ENCODE measurements at regions not wholly inside any gene's neighbourhood (a gene's known extent, or its start where the extent isn't known, plus 50 kb on each side); places are given as distances from the start of the nearest gene placed in this dataset.

GRCh38 chr7:145183069-145183468, 347.2 kb upstream of the TPK1 start:
- Histone ChIP-seq H3K27ac (no peak overlapping the region), H3K27me3 (no peaks in the 10 kb centered on the region), H3K9me3 (no peaks in the 10 kb centered on the region), H3K4me1 (ENCODE audit: control insufficient read depth in 1 of 2, insufficient read depth in 1 of 2, low read depth in 1 of 2, low read length in 1 of 2) (no peaks in the 10 kb centered on the region), H3K4me3 (ENCODE audit: low read depth in 1 of 2, low read length in 1 of 2) (no peak overlapping the region), H3K36me3 (no peaks in the 10 kb centered on the region)
- TF ChIP-seq CTCF (IDR thresholded peaks at IDR 0.05): no peak

DNA sequence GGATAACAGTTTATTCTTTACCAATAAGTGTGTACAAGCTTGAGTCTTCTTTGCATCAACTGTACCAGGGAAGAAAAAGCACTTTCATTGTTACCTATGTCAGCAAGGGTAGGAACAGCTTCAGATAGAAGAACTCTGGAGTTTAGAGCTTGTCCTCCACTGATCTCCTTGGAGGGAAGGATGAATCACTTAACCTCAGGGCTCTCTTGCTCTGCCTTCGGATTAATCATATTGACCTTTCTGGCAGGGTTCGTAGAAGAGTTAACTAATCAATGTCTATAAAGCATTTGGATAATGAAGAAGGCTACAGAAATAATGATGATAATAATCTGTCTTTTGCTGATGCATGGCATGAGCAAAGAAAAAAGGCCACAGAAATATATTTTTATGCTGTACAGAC, 339.5 kb upstream of the TPK1 start:
- Histone ChIP-seq H3K27me3 (no peaks in the 10 kb centered on the region), H3K27ac (no peak overlapping the region), H3K4me3 (ENCODE audit: low read depth in 1 of 2, low read length in 1 of 2) (no peak overlapping the region), H3K36me3 (no peaks in the 10 kb centered on the region), H3K9me3 (no peaks in the 10 kb centered on the region), H3K4me1 (ENCODE audit: control insufficient read depth in 1 of 2, insufficient read depth in 1 of 2, low read depth in 1 of 2, low read length in 1 of 2) (no peaks in the 10 kb centered on the region)
- TF ChIP-seq CTCF (IDR thresholded peaks at IDR 0.05): no peak

DNA sequence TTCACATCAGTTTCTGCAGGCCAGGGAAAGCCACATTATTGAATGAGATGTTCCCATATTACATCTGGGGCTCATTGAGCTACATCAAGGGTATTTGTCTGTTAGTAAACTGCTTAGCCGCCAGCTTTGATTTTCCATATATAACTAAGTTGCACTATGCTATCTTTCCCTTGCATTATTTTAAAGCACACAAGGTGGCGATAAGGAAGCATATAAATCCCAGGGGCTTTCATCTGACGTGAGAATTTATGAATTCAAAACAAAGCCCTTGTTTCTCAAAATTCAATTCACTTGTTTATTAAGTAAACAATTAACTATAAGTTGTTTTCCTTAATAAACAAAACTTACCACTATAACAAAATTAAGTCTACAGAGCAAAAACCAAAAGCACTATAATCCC, 334.1 kb upstream of the TPK1 start:
- Histone ChIP-seq H3K9me3 (no peaks in the 10 kb centered on the region), H3K4me3 (ENCODE audit: low read depth in 1 of 2, low read length in 1 of 2) (no peak overlapping the region)

DNA sequence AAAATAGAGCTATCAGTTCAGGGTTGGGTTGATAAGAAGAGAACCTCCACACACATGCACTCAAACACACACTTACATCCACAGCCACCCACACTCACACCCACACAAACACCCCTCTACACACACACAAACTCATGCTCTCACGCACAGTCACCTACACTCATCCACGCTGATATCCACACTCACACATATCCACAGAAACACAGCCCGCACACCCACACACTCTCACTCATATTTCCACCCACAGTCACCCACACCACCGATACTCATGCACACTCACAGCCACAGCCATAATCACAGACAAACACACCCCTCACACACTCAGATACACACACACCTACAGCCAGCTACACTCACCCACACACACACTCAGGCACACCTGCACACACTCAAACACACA, 333.0 kb upstream of the TPK1 start:
- no peak for TF ChIP-seq CTCF (IDR thresholded peaks at IDR 0.05)
- Histone ChIP-seq H3K4me3 (ENCODE audit: low read depth in 1 of 2, low read length in 1 of 2) (no peak overlapping the region), H3K27ac (no peak overlapping the region), H3K4me1 (ENCODE audit: control insufficient read depth in 1 of 2, insufficient read depth in 1 of 2, low read depth in 1 of 2, low read length in 1 of 2) (no peaks in the 10 kb centered on the region), H3K9me3 (no peaks in the 10 kb centered on the region), H3K27me3 (no peaks in the 10 kb centered on the region), H3K36me3 (no peaks in the 10 kb centered on the region)

More for the DNA sequence above, 334.1 kb upstream of the TPK1 start:
- Histone ChIP-seq H3K4me1 (ENCODE audit: control insufficient read depth in 1 of 2, insufficient read depth in 1 of 2, low read depth in 1 of 2, low read length in 1 of 2) (no peaks in the 10 kb centered on the region), H3K27ac (no peak overlapping the region), H3K36me3 (no peaks in the 10 kb centered on the region), H3K27me3 (no peaks in the 10 kb centered on the region)
- no peak for TF ChIP-seq CTCF (IDR thresholded peaks at IDR 0.05)

- H3K4me1 ChIP-seq (ENCODE audit: control insufficient read depth in 1 of 2, insufficient read depth in 1 of 2, low read depth in 1 of 2, low read length in 1 of 2): no peaks in the 10 kb centered on the region
- no peaks in the 10 kb centered on the region for H3K36me3 ChIP-seq
- no peak overlapping the region for H3K27ac ChIP-seq
- no peak overlapping the region for H3K4me3 ChIP-seq (ENCODE audit: low read depth in 1 of 2, low read length in 1 of 2)
- H3K27me3 ChIP-seq: no peaks in the 10 kb centered on the region
- no peaks in the 10 kb centered on the region for H3K9me3 ChIP-seq
- TF ChIP-seq CTCF (IDR thresholded peaks at IDR 0.05): no peak
Observed at GRCh38 chr7:145168427-145168826, 332.6 kb upstream of the TPK1 start.

GRCh38 chr7:145156834-145157233, 321.0 kb upstream of the TPK1 start:
- no peaks in the 10 kb centered on the region for H3K36me3 ChIP-seq
- no peaks in the 10 kb centered on the region for H3K9me3 ChIP-seq
- H3K4me3 ChIP-seq (ENCODE audit: low read depth in 1 of 2, low read length in 1 of 2): no peak overlapping the region
- no peaks in the 10 kb centered on the region for H3K27me3 ChIP-seq
- no peaks in the 10 kb centered on the region for H3K4me1 ChIP-seq (ENCODE audit: control insufficient read depth in 1 of 2, insufficient read depth in 1 of 2, low read depth in 1 of 2, low read length in 1 of 2)
- H3K27ac ChIP-seq: no peak overlapping the region
- no peak for TF ChIP-seq CTCF (IDR thresholded peaks at IDR 0.05)

Measured in neutrophil (primary cell).